PC-3 (cell line): ENCODE measurements at regions not wholly inside any gene's neighbourhood (a gene's known extent, or its start where the extent isn't known, plus 50 kb on each side); places are given as distances from the start of the nearest gene placed in this dataset.

Experiments used
- EZH2phosphoT487 ChIP-seq: fragments of 300-600 bp; sonication (generic); IDR thresholded peaks from 2 replicates; pipeline ENCODE4 v1.6.1; 2018; ENCODE audit warnings: mild to moderate bottlenecking, antibody characterized with exemption, low read length, borderline replicate concordance
- TF ChIP-seq, protein P1 (sequence below): fragments of 300-600 bp; sonication (generic); conservative IDR thresholded peaks from 2 replicates; pipeline ENCODE4 v1.5.1; 2017; ENCODE audit warnings: antibody characterized with exemption, low read depth, mild to moderate bottlenecking, low read length

DNA sequence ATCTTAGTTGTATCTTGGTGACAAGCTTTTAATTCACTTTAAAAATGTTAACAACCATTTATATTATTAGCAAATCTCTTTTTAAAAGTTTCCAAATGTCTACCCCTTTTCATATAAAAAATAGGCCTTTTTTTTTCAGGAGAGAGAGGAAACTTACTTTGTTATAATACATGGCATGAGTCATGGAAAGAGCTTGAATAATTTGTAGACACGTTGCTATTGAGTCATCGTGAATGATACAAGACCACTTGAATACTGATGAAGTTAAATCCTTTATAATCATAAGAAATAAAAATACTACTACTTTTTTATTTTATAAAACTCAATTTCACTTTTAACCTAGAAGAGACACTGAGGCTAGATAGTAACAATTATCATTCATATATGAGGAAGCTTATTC, 70.3 kb upstream of the BBX start:
- TF ChIP-seq, protein P1, sequence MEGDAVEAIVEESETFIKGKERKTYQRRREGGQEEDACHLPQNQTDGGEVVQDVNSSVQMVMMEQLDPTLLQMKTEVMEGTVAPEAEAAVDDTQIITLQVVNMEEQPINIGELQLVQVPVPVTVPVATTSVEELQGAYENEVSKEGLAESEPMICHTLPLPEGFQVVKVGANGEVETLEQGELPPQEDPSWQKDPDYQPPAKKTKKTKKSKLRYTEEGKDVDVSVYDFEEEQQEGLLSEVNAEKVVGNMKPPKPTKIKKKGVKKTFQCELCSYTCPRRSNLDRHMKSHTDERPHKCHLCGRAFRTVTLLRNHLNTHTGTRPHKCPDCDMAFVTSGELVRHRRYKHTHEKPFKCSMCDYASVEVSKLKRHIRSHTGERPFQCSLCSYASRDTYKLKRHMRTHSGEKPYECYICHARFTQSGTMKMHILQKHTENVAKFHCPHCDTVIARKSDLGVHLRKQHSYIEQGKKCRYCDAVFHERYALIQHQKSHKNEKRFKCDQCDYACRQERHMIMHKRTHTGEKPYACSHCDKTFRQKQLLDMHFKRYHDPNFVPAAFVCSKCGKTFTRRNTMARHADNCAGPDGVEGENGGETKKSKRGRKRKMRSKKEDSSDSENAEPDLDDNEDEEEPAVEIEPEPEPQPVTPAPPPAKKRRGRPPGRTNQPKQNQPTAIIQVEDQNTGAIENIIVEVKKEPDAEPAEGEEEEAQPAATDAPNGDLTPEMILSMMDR = no peak
- TF ChIP-seq EZH2phosphoT487 = no peak
